ENCODE measurements at regions not wholly inside any gene's neighbourhood (a gene's known extent, or its start where the extent isn't known, plus 50 kb on each side); places are given as distances from the start of the nearest gene placed in this dataset.

GRCh38 chr15:95830281-95830680, 500.2 kb upstream of the NR2F2 start:
- TF ChIP-seq EZH2 (IDR thresholded peaks at IDR 0.05; ENCODE audit: low read length, missing control alignments) (no peak), CTCF (conservative IDR thresholded peaks at IDR 0.05 in 1 of 2, IDR thresholded peaks at IDR 0.05 in 1 of 2; ENCODE audit: low read depth in 1 of 2, low read length in 2 of 2) (no peak)
- Histone ChIP-seq H3K4me3 (replicated peaks in 1 of 4; ENCODE audit: control extremely low read depth in 1 of 4, insufficient read depth in 1 of 4, low read depth in 3 of 4, low read length in 4 of 4) (no peak overlapping the region), H2AFZ (ENCODE audit: low read length) (no peak overlapping the region), H3K36me3 (ENCODE audit: control insufficient read depth, insufficient read depth, low read length) (no peaks in the 10 kb centered on the region), H3K4me1 (ENCODE audit: control insufficient read depth, extremely low read depth, insufficient read depth, low read length) (no peaks in the 10 kb centered on the region), H3K27me3 (ENCODE audit: control insufficient read depth, insufficient read depth, low read length) (no peaks in the 10 kb centered on the region), H3K79me2 (ENCODE audit: control insufficient read depth, insufficient read depth, low read length) (no peaks in the 10 kb centered on the region), H4K20me1 (ENCODE audit: control insufficient read depth, extremely low read depth, insufficient read depth, low read length) (no peaks in the 10 kb centered on the region), H3K9ac (ENCODE audit: insufficient read depth, low read length) (no peak overlapping the region), H3K27ac (ENCODE audit: insufficient read depth, low read length) (no peak overlapping the region), H3K4me2 (ENCODE audit: extremely low read depth, insufficient read depth, low read length) (no peak overlapping the region), H3K9me3 (ENCODE audit: control insufficient read depth, insufficient read depth, low read depth, low read length) (no peaks in the 10 kb centered on the region)
- DNase-seq (ENCODE audit: low read depth in 2 of 2) = peak; percentile 20 to 65

GRCh38 chr15:95832668-95833067, 497.8 kb upstream of the NR2F2 start:
- no peaks in the 10 kb centered on the region for H4K20me1 ChIP-seq (ENCODE audit: control insufficient read depth, extremely low read depth, insufficient read depth, low read length)
- H3K9ac ChIP-seq (ENCODE audit: insufficient read depth, low read length) = no peak overlapping the region
- H3K27me3 ChIP-seq (ENCODE audit: control insufficient read depth, insufficient read depth, low read length) = no peaks in the 10 kb centered on the region
- no peaks in the 10 kb centered on the region for H3K9me3 ChIP-seq (ENCODE audit: control insufficient read depth, insufficient read depth, low read depth, low read length)
- no peak overlapping the region for H2AFZ ChIP-seq (ENCODE audit: low read length)
- no peaks in the 10 kb centered on the region for H3K36me3 ChIP-seq (ENCODE audit: control insufficient read depth, insufficient read depth, low read length)
- TF ChIP-seq EZH2 (IDR thresholded peaks at IDR 0.05; ENCODE audit: low read length, missing control alignments) (no peak), CTCF (conservative IDR thresholded peaks at IDR 0.05 in 1 of 2, IDR thresholded peaks at IDR 0.05 in 1 of 2; ENCODE audit: low read depth in 1 of 2, low read length in 2 of 2) (no peak)
- no peaks in the 10 kb centered on the region for H3K4me1 ChIP-seq (ENCODE audit: control insufficient read depth, extremely low read depth, insufficient read depth, low read length)
- H3K79me2 ChIP-seq (ENCODE audit: control insufficient read depth, insufficient read depth, low read length) = no peaks in the 10 kb centered on the region
- no peak overlapping the region for H3K4me2 ChIP-seq (ENCODE audit: extremely low read depth, insufficient read depth, low read length)
- H3K27ac ChIP-seq (ENCODE audit: insufficient read depth, low read length) = no peak overlapping the region
- no peak for DNase-seq (ENCODE audit: low read depth in 2 of 2)
- H3K4me3 ChIP-seq (replicated peaks in 1 of 4; ENCODE audit: control extremely low read depth in 1 of 4, insufficient read depth in 1 of 4, low read depth in 3 of 4, low read length in 4 of 4) = no peak overlapping the region

GRCh38 chr15:95834028-95834804, 496.3 kb upstream of the NR2F2 start:
- no peak overlapping the region for H3K27ac ChIP-seq (ENCODE audit: insufficient read depth, low read length)
- no peak overlapping the region for H3K4me2 ChIP-seq (ENCODE audit: extremely low read depth, insufficient read depth, low read length)
- H3K36me3 ChIP-seq (ENCODE audit: control insufficient read depth, insufficient read depth, low read length) = no peaks in the 10 kb centered on the region
- DNase-seq (ENCODE audit: low read depth in 2 of 2) = peak in 1 of 2 donors; percentile 39
- H3K9me3 ChIP-seq (ENCODE audit: control insufficient read depth, insufficient read depth, low read depth, low read length) = no peaks in the 10 kb centered on the region
- no peak overlapping the region for H3K9ac ChIP-seq (ENCODE audit: insufficient read depth, low read length)
- H2AFZ ChIP-seq (ENCODE audit: low read length) = no peak overlapping the region
- H3K4me3 ChIP-seq (replicated peaks in 1 of 4; ENCODE audit: control extremely low read depth in 1 of 4, insufficient read depth in 1 of 4, low read depth in 3 of 4, low read length in 4 of 4) = no peak overlapping the region
- H3K4me1 ChIP-seq (ENCODE audit: control insufficient read depth, extremely low read depth, insufficient read depth, low read length) = no peaks in the 10 kb centered on the region
- H3K79me2 ChIP-seq (ENCODE audit: control insufficient read depth, insufficient read depth, low read length) = no peaks in the 10 kb centered on the region
- H3K27me3 ChIP-seq (ENCODE audit: control insufficient read depth, insufficient read depth, low read length) = no peaks in the 10 kb centered on the region
- H4K20me1 ChIP-seq (ENCODE audit: control insufficient read depth, extremely low read depth, insufficient read depth, low read length) = no peaks in the 10 kb centered on the region
- TF ChIP-seq CTCF (conservative IDR thresholded peaks at IDR 0.05 in 1 of 2, IDR thresholded peaks at IDR 0.05 in 1 of 2; ENCODE audit: low read depth in 1 of 2, low read length in 2 of 2) = no peak
- no peak for TF ChIP-seq EZH2 (IDR thresholded peaks at IDR 0.05; ENCODE audit: low read length, missing control alignments)

Data from fibroblast of lung (primary cell).